ENCODE measurements at regions not wholly inside any gene's neighbourhood (a gene's known extent, or its start where the extent isn't known, plus 50 kb on each side); places are given as distances from the start of the nearest gene placed in this dataset.

DNA sequence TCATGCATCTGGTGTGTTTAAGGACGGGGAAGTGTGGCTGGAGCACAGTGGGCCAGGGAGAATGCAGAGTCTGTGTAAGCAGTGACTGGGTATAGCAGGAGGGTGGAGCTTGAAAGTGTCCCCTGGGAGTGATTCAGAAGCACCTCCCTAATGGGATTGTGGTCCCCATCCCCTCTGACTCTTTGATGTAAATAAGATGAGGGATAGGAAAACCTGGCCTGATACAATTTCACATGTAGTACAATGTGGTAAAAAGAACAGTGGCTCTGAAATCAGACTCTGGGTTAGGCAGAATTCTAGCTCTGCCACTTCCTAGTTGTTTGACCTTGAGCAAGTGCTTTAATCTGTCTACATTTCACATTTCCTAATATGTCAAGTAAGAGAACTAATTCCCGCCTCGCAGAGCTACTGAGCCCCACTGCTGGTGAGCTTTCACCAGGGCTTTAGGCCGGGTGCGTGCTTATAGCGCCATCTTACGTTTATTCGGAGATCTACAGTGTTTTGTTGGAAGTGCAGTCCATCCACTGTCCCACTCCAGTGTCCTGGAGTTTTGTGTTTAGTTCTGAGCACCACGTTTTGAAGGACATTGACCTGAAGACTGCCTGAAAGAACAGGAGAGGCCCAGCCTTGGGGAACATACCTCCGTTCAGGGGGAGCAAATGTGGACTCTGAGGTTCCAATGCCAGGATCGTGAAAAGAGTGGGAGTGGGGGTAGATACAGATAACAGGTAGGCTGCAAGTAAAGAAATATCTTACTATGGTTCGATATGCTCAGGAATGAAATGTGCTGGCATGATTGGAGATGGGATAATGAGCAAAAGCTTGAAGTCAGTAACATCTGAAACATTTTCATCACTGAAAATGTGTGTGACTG, 51.2 kb upstream of the TESK1 start:
- Histone ChIP-seq H3K4me3 (ENCODE audit: insufficient read length, low read depth) (no peak overlapping the region), H3K27me3 (ENCODE audit: insufficient read depth, insufficient read length) (no peaks in the 10 kb centered on the region), H3K4me1 (ENCODE audit: insufficient read depth, insufficient read length) (peaks cover 2% of the 10 kb centered on the region), H3K9me3 (ENCODE audit: insufficient read depth, low read length) (no peaks in the 10 kb centered on the region), H3K36me3 (ENCODE audit: insufficient read depth, insufficient read length, low read length) (peaks cover 56% of the 10 kb centered on the region), H3K9ac (ENCODE audit: insufficient read length, low read depth) (no peak overlapping the region)
- TF ChIP-seq ZNF274 (IDR thresholded peaks at IDR 0.05; ENCODE audit: low read depth, low read length) = no peak
- no peak for TF ChIP-seq YY1 (IDR thresholded peaks at IDR 0.05; ENCODE audit: insufficient read depth, insufficient read length)
- TF ChIP-seq SUZ12 (IDR thresholded peaks at IDR 0.05; ENCODE audit: extremely low read depth, insufficient read depth, insufficient read length) = no peak
- peak; percentile 55 for DNase-seq (ENCODE audit: low read depth, low spot score)

DNA sequence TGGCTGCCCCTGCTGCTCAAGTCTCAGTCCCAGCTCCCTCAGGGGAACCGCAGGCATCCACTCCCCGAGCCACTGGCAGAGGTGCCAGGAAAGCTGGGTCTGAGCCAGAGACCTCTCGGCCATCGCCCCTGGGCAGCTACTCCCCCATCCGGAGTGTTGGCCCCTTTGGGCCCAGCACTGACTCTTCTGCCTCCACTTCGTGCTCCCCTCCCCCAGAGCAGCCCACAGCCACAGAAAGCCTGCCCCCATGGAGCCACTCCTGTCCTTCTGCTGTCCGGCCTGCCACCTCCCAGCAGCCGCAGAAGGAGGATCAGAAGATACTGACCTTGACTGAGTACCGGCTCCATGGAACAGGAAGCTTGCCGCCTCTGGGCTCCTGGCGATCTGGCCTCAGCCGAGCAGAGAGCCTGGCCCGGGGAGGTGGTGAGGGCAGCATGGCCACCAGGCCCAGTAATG, 49.8 kb upstream of the TESK1 start:
- Histone ChIP-seq H3K4me1 (ENCODE audit: insufficient read depth, insufficient read length) (peaks cover 2% of the 10 kb centered on the region), H3K9me3 (ENCODE audit: insufficient read depth, low read length) (no peaks in the 10 kb centered on the region), H3K36me3 (ENCODE audit: insufficient read depth, insufficient read length, low read length) (peaks cover 60% of the 10 kb centered on the region), H3K9ac (ENCODE audit: insufficient read length, low read depth) (no peak overlapping the region), H3K27me3 (ENCODE audit: insufficient read depth, insufficient read length) (no peaks in the 10 kb centered on the region), H3K4me3 (ENCODE audit: insufficient read length, low read depth) (no peak overlapping the region)
- TF ChIP-seq ZNF274 (IDR thresholded peaks at IDR 0.05; ENCODE audit: low read depth, low read length) (no peak), SUZ12 (IDR thresholded peaks at IDR 0.05; ENCODE audit: extremely low read depth, insufficient read depth, insufficient read length) (no peak), YY1 (IDR thresholded peaks at IDR 0.05; ENCODE audit: insufficient read depth, insufficient read length) (no peak)
- DNase-seq (ENCODE audit: low read depth, low spot score) = no peak
